CD14-positive monocyte (primary cell): ENCODE measurements at regions not wholly inside any gene's neighbourhood (a gene's known extent, or its start where the extent isn't known, plus 50 kb on each side); places are given as distances from the start of the nearest gene placed in this dataset.

Source experiments
- DNase-seq, 3 donors: peaks; one replicate each; pipeline ENCODE4 v3.0.0-alpha.2; 2011 to 2022
- H2AFZ ChIP-seq: 2 replicates; pipeline ENCODE4 v1.6.0; 2012; ENCODE audit warnings: mild to moderate bottlenecking, low read depth, low read length, inconsistent platforms; ENCODE audit not compliant: insufficient read depth, poor library complexity, severe bottlenecking
- H3K27ac ChIP-seq, 2 donors: 1 replicate in 1 of 2; 2 replicates in 1 of 2; pipeline ENCODE4 v1.5.1; 2012 to 2013; ENCODE audit warnings: low read length in 2 of 2, control low read depth in 1 of 2, inconsistent platforms in 1 of 2, low read depth in 1 of 2, mild to moderate bottlenecking in 1 of 2
- H3K27me3 ChIP-seq, 2 donors: one replicate each; pipeline versions ENCODE4 v1.6.0 to v1.6.1; 2011 to 2013; ENCODE audit warnings: low read length in 2 of 2; ENCODE audit not compliant: control insufficient read depth in 2 of 2, insufficient read depth in 2 of 2
- H3K36me3 ChIP-seq, 2 donors: replicated peaks in 1 of 2; 1 replicate in 1 of 2; 2 replicates in 1 of 2; pipeline versions ENCODE4 v1.5.1 to v1.6.1; 2012 to 2013; ENCODE audit warnings: low read length in 2 of 2, control low read depth in 1 of 2, inconsistent platforms in 1 of 2, mild to moderate bottlenecking in 1 of 2; ENCODE audit not compliant: insufficient read depth in 2 of 2, control insufficient read depth in 1 of 2
- H3K4me1 ChIP-seq, 2 donors: 1 replicate in 1 of 2; 2 replicates in 1 of 2; pipeline versions ENCODE4 v1.5.1 to v1.6.1; 2012 to 2013; ENCODE audit warnings: low read length in 2 of 2, control low read depth in 1 of 2, inconsistent platforms in 1 of 2, mild to moderate bottlenecking in 1 of 2, moderate library complexity in 1 of 2; ENCODE audit not compliant: insufficient read depth in 2 of 2, control insufficient read depth in 1 of 2
- H3K4me2 ChIP-seq: replicated peaks from 2 replicates; pipeline ENCODE3; 2012; ENCODE audit warnings: low read length, moderate library complexity, mild to moderate bottlenecking; ENCODE audit not compliant: poor library complexity, severe bottlenecking; ENCODE audit errors: extremely low read depth
- H3K4me3 ChIP-seq, 3 experiments: fragments of 200-600 bp in 1 of 3; sonication (generic) in 1 of 3; replicated peaks in 1 of 3; 1 replicate in 2 of 3; 2 replicates in 1 of 3; pipeline ENCODE4 v1.5.1; 2011 to 2013; ENCODE audit warnings: low read length in 3 of 3, mild to moderate bottlenecking in 3 of 3, control low read depth in 2 of 3, low read depth in 2 of 3, inconsistent platforms in 1 of 3, moderate library complexity in 1 of 3
- H3K79me2 ChIP-seq: 2 replicates; pipeline ENCODE4 v1.6.0; 2012; ENCODE audit warnings: mild to moderate bottlenecking, control low read depth, inconsistent platforms, low read length, moderate library complexity; ENCODE audit not compliant: insufficient read depth
- H3K9ac ChIP-seq: 2 replicates; pipeline ENCODE4 v1.6.0; 2017; ENCODE audit warnings: low read length, mild to moderate bottlenecking; ENCODE audit not compliant: insufficient read depth, poor library complexity, severe bottlenecking
- H3K9me3 ChIP-seq, 2 donors: replicated peaks in 1 of 2; 1 replicate in 1 of 2; 2 replicates in 1 of 2; pipeline versions ENCODE4 v1.5.1 to v1.6.1; 2012 to 2013; ENCODE audit warnings: low read length in 2 of 2, control low read depth in 1 of 2; ENCODE audit not compliant: control insufficient read depth in 1 of 2, insufficient read depth in 1 of 2
- H4K20me1 ChIP-seq: 2 replicates; pipeline ENCODE4 v1.6.0; 2012; ENCODE audit warnings: mild to moderate bottlenecking, low read length, control low read depth, moderate library complexity; ENCODE audit not compliant: insufficient read depth
- H3K27ac Mint-ChIP-seq, 7 donors: one replicate each; pipeline ENCODE4 v1.8.0; 2020; ENCODE audit warnings: mild to moderate bottlenecking in 7 of 7, mixed read lengths in 7 of 7, moderate library complexity in 6 of 7, inconsistent platforms in 2 of 7
- H3K27me3 Mint-ChIP-seq, 3 donors: one replicate each; pipeline ENCODE4 v1.8.0; 2021 to 2022; ENCODE audit warnings: low read depth in 3 of 3, mild to moderate bottlenecking in 3 of 3, mixed read lengths in 3 of 3, moderate library complexity in 3 of 3, inconsistent platforms in 1 of 3
- H3K36me3 Mint-ChIP-seq, 2 donors: one replicate each; pipeline ENCODE4 v1.8.0; 2020; ENCODE audit warnings: mixed read lengths in 2 of 2, inconsistent platforms in 1 of 2, mild to moderate bottlenecking in 1 of 2
- H3K4me1 Mint-ChIP-seq: one replicate; pipeline ENCODE4 v1.8.0; 2020; ENCODE audit warnings: mild to moderate bottlenecking, mixed read lengths
- H3K4me3 Mint-ChIP-seq, 2 donors: one replicate each; pipeline ENCODE4 v1.8.0; 2020; ENCODE audit warnings: mild to moderate bottlenecking in 2 of 2, mixed read lengths in 2 of 2, moderate library complexity in 1 of 2
- H3K9me3 Mint-ChIP-seq, 7 donors: one replicate each; pipeline ENCODE4 v1.8.0; 2020 to 2022; ENCODE audit warnings: mixed read lengths in 7 of 7, mild to moderate bottlenecking in 6 of 7, moderate library complexity in 6 of 7, inconsistent platforms in 2 of 7
- CTCF ChIP-seq: fragments of 200-600 bp; IDR thresholded peaks from one replicate; pipeline ENCODE4 v1.8.0; 2022; ENCODE audit warnings: antibody characterized with exemption, mild to moderate bottlenecking
- WGBS: methylation state at CpG from one replicate; pipeline ENCODE4 v1.1.5; 2013; ENCODE audit warnings: missing lambda C conversion rate; ENCODE audit not compliant: insufficient coverage; 5-methylcytosine and 5-hydroxymethylcytosine counted together
- intact Hi-C, 2 donors: fragments of 100-400 bp; cut with micrococcal nuclease; formaldehyde crosslinking; loops; one replicate each; pipeline versions ENCODE4 v1.15.0 to v1.15.1; 2023

GRCh38 chr10:105351187-105351586 lies 710.1 kb downstream of the SORCS3 start:
- no peaks in the 10 kb centered on the region for H3K79me2 ChIP-seq
- no CpG with 5 or more reads among the region's 2 CpGs for whole genome bisulfite sequencing
- no peak overlapping the region for H3K27ac ChIP-seq
- no peaks in the 10 kb centered on the region for H3K4me1 ChIP-seq
- peaks cover 0 to 3% (median 0%) of the 10 kb centered on the region in 3 donors for H3K27me3 Mint-ChIP-seq
- no peak overlapping the region for H3K4me3 ChIP-seq
- no peak overlapping the region for H3K4me3 Mint-ChIP-seq
- H4K20me1 ChIP-seq: no peaks in the 10 kb centered on the region
- no peaks in the 10 kb centered on the region for H3K27me3 ChIP-seq
- H3K27ac Mint-ChIP-seq: no peak overlapping the region
- TF ChIP-seq CTCF: no peak
- H3K4me2 ChIP-seq: no peak overlapping the region
- DNase-seq: no peak
- intact Hi-C loops: no loop called here
- H3K36me3 Mint-ChIP-seq: no peaks in the 10 kb centered on the region
- peaks cover 0 to 7% of the 10 kb centered on the region in 2 donors for H3K9me3 ChIP-seq
- H3K36me3 ChIP-seq: no peaks in the 10 kb centered on the region
- peaks cover 0 to 8% (median 2%) of the 10 kb centered on the region in 7 donors for H3K9me3 Mint-ChIP-seq
- H3K9ac ChIP-seq: no peak overlapping the region
- no peaks in the 10 kb centered on the region for H3K4me1 Mint-ChIP-seq
- H2AFZ ChIP-seq: no peak overlapping the region

- DNase-seq: no peak
- no peak overlapping the region for H3K4me2 ChIP-seq
- intact Hi-C loops: no loop called here
- Mint-ChIP-seq H3K4me3 (no peak overlapping the region), H3K36me3 (no peaks in the 10 kb centered on the region), H3K9me3 (peaks cover 0 to 9% (median 2%) of the 10 kb centered on the region in 7 donors), H3K27me3 (no peaks in the 10 kb centered on the region), H3K4me1 (no peaks in the 10 kb centered on the region), H3K27ac (no peak overlapping the region)
- H4K20me1 ChIP-seq: no peaks in the 10 kb centered on the region
- TF ChIP-seq CTCF: no peak
- H3K27ac ChIP-seq: no peak overlapping the region
- no peaks in the 10 kb centered on the region for H3K9me3 ChIP-seq
- 33% methylated on average over 1 of the region's 2 CpGs for WGBS
- no peak overlapping the region for H2AFZ ChIP-seq
- no peak overlapping the region for H3K9ac ChIP-seq
- H3K36me3 ChIP-seq: no peaks in the 10 kb centered on the region
- no peaks in the 10 kb centered on the region for H3K27me3 ChIP-seq
- H3K4me1 ChIP-seq: no peaks in the 10 kb centered on the region
- H3K4me3 ChIP-seq: no peak overlapping the region
- no peaks in the 10 kb centered on the region for H3K79me2 ChIP-seq
Measured at GRCh38 chr10:105347487-105347886, 706.4 kb downstream of the SORCS3 start.
